HepG2 (cell line): ENCODE measurements at regions not wholly inside any gene's neighbourhood (a gene's known extent, or its start where the extent isn't known, plus 50 kb on each side); places are given as distances from the start of the nearest gene placed in this dataset.

ENCODE experiments used
- ATAC-seq: fragments of 200-7000 bp; cut with Tn5 transposase; 3 replicates; pipeline ENCODE4 v1.9.1; 2020; ENCODE audit warnings: mild to moderate bottlenecking, moderate library complexity
- BruUV-seq: library from RNA; stranded (reverse); fragments of 400-500 nt; replicated peaks from 2 replicates; lab custom pipeline; 2021; lab: Mats Ljungman, UMichigan
- CTCF ChIA-PET: fragments of 300-600 bp; formaldehyde crosslinking; extraction: SDS; loops from one replicate; lab custom pipeline; 2021; ENCODE audit warnings: low total read pairs, inconsistent platforms, low intra/inter-chr PET ratio; lab: Yijun Ruan, JAX
- POLR2A ChIA-PET: fragments of 350-600 bp; sonication (Branson Sonifier 250); formaldehyde crosslinking; loops from one replicate; lab custom pipeline; 2020; ENCODE audit warnings: antibody characterized with exemption, inconsistent platforms; lab: Yijun Ruan, JAX
- DNase-seq: peaks from one replicate; pipeline ENCODE4 v3.0.0-alpha.2; 2015; ENCODE audit warnings: low spot score
- FAIRE-seq: peaks from 3 replicates; lab custom pipeline; 2011; peaks lifted over from hg19 to GRCh38; lab: Jason Lieb, UNC
- H2AFZ ChIP-seq: one replicate; pipeline ENCODE4 v1.6.1; 2011; ENCODE audit warnings: low read length, inconsistent platforms
- H3K27ac ChIP-seq: fragments of 300-600 bp; 3 replicates; pipeline ENCODE4 v1.8.0; 2011; ENCODE audit warnings: mixed run types, mild to moderate bottlenecking, mixed read lengths, low read length, inconsistent platforms; ENCODE audit not compliant: insufficient read depth; ENCODE audit errors: extremely low read length
- H3K27me3 ChIP-seq, 2 experiments: fragments of 200-600 bp in 1 of 2; 2 replicates in 1 of 2; 3 replicates in 1 of 2; pipeline versions ENCODE4 v1.6.0 to v1.8.0; 2011; ENCODE audit warnings: low read length in 2 of 2, mild to moderate bottlenecking in 2 of 2, moderate library complexity in 2 of 2, inconsistent platforms in 1 of 2; ENCODE audit not compliant: insufficient read depth in 2 of 2, control insufficient read depth in 1 of 2
- H3K36me3 ChIP-seq, 2 experiments: fragments of 200-600 bp in 1 of 2; replicated peaks in 1 of 2; 2 replicates in 1 of 2; 3 replicates in 1 of 2; pipeline versions ENCODE4 v1.5.1 to v1.8.0; 2011; ENCODE audit warnings: low read length in 2 of 2, inconsistent platforms in 1 of 2; ENCODE audit not compliant: insufficient read depth in 2 of 2, control insufficient read depth in 1 of 2
- H3K4me1 ChIP-seq: 2 replicates; pipeline ENCODE4 v1.5.1; 2012; ENCODE audit warnings: low read length, inconsistent platforms; ENCODE audit not compliant: insufficient read depth
- H3K4me2 ChIP-seq: 2 replicates; pipeline ENCODE4 v1.6.0; 2011; ENCODE audit warnings: low read depth, low read length, inconsistent platforms
- H3K4me3 ChIP-seq, 3 experiments: fragments of 200-600 bp in 1 of 3; sonication (generic), shearing (Covaris generic) in 1 of 3; replicated peaks in 1 of 3; 2 replicates each; pipeline ENCODE4 v1.5.1; 2011 to 2016; ENCODE audit warnings: low read length in 3 of 3, inconsistent platforms in 2 of 3, low read depth in 2 of 3, mild to moderate bottlenecking in 2 of 3, control low read depth in 1 of 3, mixed read lengths in 1 of 3; ENCODE audit not compliant: insufficient read depth in 1 of 3
- H3K79me2 ChIP-seq: one replicate; pipeline ENCODE4 v1.6.1; 2011; ENCODE audit warnings: low read length, inconsistent platforms; ENCODE audit not compliant: insufficient read depth
- H3K9ac ChIP-seq: 2 replicates; pipeline ENCODE4 v1.6.0; 2011; ENCODE audit warnings: mild to moderate bottlenecking, low read depth, low read length, inconsistent platforms; ENCODE audit not compliant: insufficient read depth
- H3K9me3 ChIP-seq: 2 replicates; pipeline ENCODE4 v1.5.1; 2012; ENCODE audit warnings: mild to moderate bottlenecking, low read length
- H4K20me1 ChIP-seq: 2 replicates; pipeline ENCODE4 v1.6.0; 2011; ENCODE audit warnings: inconsistent platforms, mild to moderate bottlenecking, low read length, moderate library complexity; ENCODE audit not compliant: insufficient read depth
- FOXJ3 ChIP-seq: sonication (generic); formaldehyde crosslinking; IDR thresholded peaks from 2 replicates; pipeline ENCODE4 v1.4.0; 2020; ENCODE audit warnings: missing genetic modification reagents, mild to moderate bottlenecking, borderline replicate concordance
- KDM2A ChIP-seq: sonication (generic); formaldehyde crosslinking; IDR thresholded peaks from 2 replicates; pipeline ENCODE4 v1.4.0; 2020; ENCODE audit warnings: low read depth, missing genetic modification reagents, borderline replicate concordance
- PATZ1 ChIP-seq: sonication (generic); formaldehyde crosslinking; IDR thresholded peaks from 2 replicates; pipeline ENCODE4 v1.4.0; 2020; ENCODE audit warnings: missing genetic modification reagents
- SOX13 ChIP-seq, 3 experiments: fragments of 450-650 bp in 1 of 3; sonication (generic) in 1 of 3; formaldehyde crosslinking in 1 of 3; IDR thresholded peaks in 2 of 3; conservative IDR thresholded peaks in 1 of 3; 2 replicates each; pipeline versions ENCODE4 v1.5.0 to v1.6.1; 2016 to 2020; ENCODE audit warnings: antibody characterized with exemption in 1 of 3, mild to moderate bottlenecking in 1 of 3, missing compliant biosample characterization in 1 of 3, missing genetic modification reagents in 1 of 3, moderate library complexity in 1 of 3
- ZBTB2 ChIP-seq: sonication (generic); formaldehyde crosslinking; IDR thresholded peaks from 2 replicates; pipeline ENCODE4 v1.8.0; 2022; ENCODE audit warnings: low read depth, missing genetic modification reagents
- ZFP36 ChIP-seq: fragments of 150-350 bp; IDR thresholded peaks from 2 replicates; pipeline ENCODE4 v1.6.1; 2018; ENCODE audit warnings: borderline replicate concordance, low read length, low read depth; ENCODE audit not compliant: partially characterized antibody
- ZFX ChIP-seq: sonication (generic); formaldehyde crosslinking; IDR thresholded peaks from 2 replicates; pipeline ENCODE4 v1.4.0; 2020; ENCODE audit warnings: mild to moderate bottlenecking, low read depth, missing genetic modification reagents, moderate library complexity
- ZNF251 ChIP-seq: sonication (generic); formaldehyde crosslinking; IDR thresholded peaks from 2 replicates; pipeline ENCODE4 v1.9.0; 2021; ENCODE audit warnings: mild to moderate bottlenecking, missing genetic modification reagents
- ZNF646 ChIP-seq: sonication (generic); formaldehyde crosslinking; IDR thresholded peaks from 2 replicates; pipeline ENCODE4 v1.9.0; 2021; ENCODE audit warnings: mild to moderate bottlenecking, missing genetic modification reagents
- ZNF75D ChIP-seq: sonication (generic); formaldehyde crosslinking; IDR thresholded peaks from 2 replicates; pipeline ENCODE4 v1.8.1; 2023; ENCODE audit warnings: missing genetic modification reagents, mild to moderate bottlenecking, borderline replicate concordance
- ZNF770 ChIP-seq: sonication (generic); formaldehyde crosslinking; IDR thresholded peaks from 2 replicates; pipeline ENCODE4 v1.5.0; 2020; ENCODE audit warnings: mild to moderate bottlenecking, missing genetic modification reagents
- ZNF878 ChIP-seq: sonication (generic); formaldehyde crosslinking; IDR thresholded peaks from 2 replicates; pipeline ENCODE4 v1.8.1; 2023; ENCODE audit warnings: mild to moderate bottlenecking, missing genetic modification reagents, moderate library complexity
- WGBS: methylation state at CpG from one replicate; pipeline ENCODE4 v1.1.6; 2017; ENCODE audit warnings: low lambda C conversion rate; 5-methylcytosine and 5-hydroxymethylcytosine counted together
- in situ Hi-C: cut with HindIII; loops from 2 replicates; pipeline ENCODE4 v1.10.0; 2017; ENCODE audit warnings: low pct_unique_long_range_greater_than_20kb; ENCODE audit not compliant: extremely low pct_ligation_motif_present
- intact Hi-C: fragments of 100-400 bp; cut with micrococcal nuclease; formaldehyde crosslinking; loops from one replicate; pipeline ENCODE4 v1.10.0; 2022; ENCODE audit not compliant: unreplicated experiment

GRCh38 chr16:7888411-7888810 lies 555.8 kb downstream of the RBFOX1 start:
- in situ Hi-C loops, result no loop called here
- Histone ChIP-seq H3K9me3 (peaks cover 12% of the 10 kb centered on the region; the same call in 1 of the 2 replicates), H3K9ac (no peak overlapping the region), H4K20me1 (no peaks in the 10 kb centered on the region), H3K4me2 (no peak overlapping the region), H3K27ac (no peak overlapping the region), H3K27me3 (no peaks in the 10 kb centered on the region), H2AFZ (no peak overlapping the region), H3K36me3 (no peaks in the 10 kb centered on the region), H3K79me2 (no peaks in the 10 kb centered on the region), H3K4me1 (no peaks in the 10 kb centered on the region), H3K4me3 (no peak overlapping the region)
- no peak for DNase-seq
- 3% methylated on average over 1 of the region's 1 CpG for WGBS
- FAIRE-seq, result no peak
- intact Hi-C loops, result no loop called here
- POLR2A ChIA-PET, result no interaction called here
- no TSS peak for BruUV-seq
- CTCF ChIA-PET, result no interaction called here
- ATAC-seq, result no peak
- no peak for TF ChIP-seq ZNF878 (CRISPR knock-in tag)
- no peak for TF ChIP-seq ZNF646 (CRISPR knock-in tag)
- no peak for TF ChIP-seq ZBTB2
- no peak for TF ChIP-seq FOXJ3 (CRISPR knock-in tag)
- no peak for TF ChIP-seq ZFX (CRISPR knock-in tag)
- TF ChIP-seq SOX13 (IDR thresholded peaks at IDR 0.05), result no peak
- no peak for TF ChIP-seq SOX13 (CRISPR knock-in tag; conservative IDR thresholded peaks at IDR 0.05 in 1 of 2, IDR thresholded peaks at IDR 0.05 in 1 of 2)
- no peak for TF ChIP-seq ZNF75D (CRISPR knock-in tag)
- TF ChIP-seq KDM2A (CRISPR knock-in tag), result no peak
- TF ChIP-seq ZFP36, result no peak
- TF ChIP-seq PATZ1 (CRISPR knock-in tag), result no peak
- no peak for TF ChIP-seq ZNF251 (CRISPR knock-in tag)
- TF ChIP-seq ZNF770 (CRISPR knock-in tag), result no peak
